SK-N-SH (cell line): ENCODE measurements at regions not wholly inside any gene's neighbourhood (a gene's known extent, or its start where the extent isn't known, plus 50 kb on each side); places are given as distances from the start of the nearest gene placed in this dataset.

Source experiments
- CTCF ChIP-seq: fragments of 200-600 bp; sonication (generic); IDR thresholded peaks from 2 replicates; pipeline ENCODE4 v1.6.1; 2017; ENCODE audit warnings: antibody characterized with exemption, mild to moderate bottlenecking, moderate library complexity
- POLR2AphosphoS5 ChIP-seq: IDR thresholded peaks from 2 replicates; pipeline ENCODE4 v1.6.1; 2012; ENCODE audit warnings: low read depth, low read length
- RFX5 ChIP-seq: IDR thresholded peaks from 2 replicates; pipeline ENCODE4 v1.6.1; 2012; ENCODE audit warnings: mild to moderate bottlenecking, improper control_type of control experiment, low read length
- SMC3 ChIP-seq: IDR thresholded peaks from 2 replicates; pipeline ENCODE4 v1.6.1; 2012; ENCODE audit warnings: low read depth, low read length, improper control_type of control experiment
- USF1 ChIP-seq: IDR thresholded peaks from 2 replicates; pipeline ENCODE4 v1.4.0; 2012; ENCODE audit warnings: low read depth, borderline replicate concordance

GRCh38 chr1:82806133-82806532, 1005.4 kb downstream of the ADGRL2 start:
- TF ChIP-seq SMC3 (no peak), RFX5 (no peak), USF1 (no peak), POLR2AphosphoS5 (no peak), CTCF (no peak)
